Suprapubic skin (tissue), 4 donors: ENCODE measurements at regions not wholly inside any gene's neighbourhood (a gene's known extent, or its start where the extent isn't known, plus 50 kb on each side); places are given as distances from the start of the nearest gene placed in this dataset.
"Not testable (repeated sequence)": the region's sequence is repeated elsewhere in the genome, so short reads cannot be mapped to it uniquely, and the experiment has no call there.

Source experiments
- DNase-seq, 2 donors: peaks; one replicate each; pipeline ENCODE4 v3.0.0-alpha.2; 2019; ENCODE audit warnings: low spot score in 2 of 2
- H3K27ac ChIP-seq: fragments of 200-600 bp; sonication (generic); one replicate; pipeline ENCODE4 v1.5.1; 2019
- H3K27me3 ChIP-seq: fragments of 200-600 bp; sonication (generic); one replicate; pipeline ENCODE4 v1.5.1; 2019
- H3K36me3 ChIP-seq: fragments of 200-600 bp; sonication (generic); one replicate; pipeline ENCODE4 v1.5.1; 2019
- H3K4me1 ChIP-seq: fragments of 200-600 bp; sonication (generic); one replicate; pipeline ENCODE4 v1.5.1; 2019
- H3K4me3 ChIP-seq: fragments of 200-600 bp; sonication (generic); one replicate; pipeline ENCODE4 v1.5.1; 2019; ENCODE audit warnings: mild to moderate bottlenecking
- H3K9me3 ChIP-seq: fragments of 200-600 bp; sonication (generic); one replicate; pipeline ENCODE4 v1.5.1; 2019
- EP300 ChIP-seq: sonication (generic); formaldehyde crosslinking; IDR thresholded peaks from one replicate; pipeline ENCODE4 v1.6.1; 2017; ENCODE audit warnings: antibody characterized with exemption
- POLR2A ChIP-seq, 2 donors: fragments of 450-650 bp; IDR thresholded peaks; one replicate each; pipeline ENCODE4 v1.6.1; 2017; ENCODE audit warnings: antibody characterized with exemption in 2 of 2, mild to moderate bottlenecking in 2 of 2, moderate library complexity in 2 of 2
- POLR2AphosphoS5 ChIP-seq, 3 donors: sonication (generic); formaldehyde crosslinking; IDR thresholded peaks; one replicate each; pipeline ENCODE4 v1.6.1; 2017; ENCODE audit warnings: antibody characterized with exemption in 3 of 3
- WGBS: methylation state at CpG from one replicate; pipeline ENCODE4 v1.1.5; 2018; 5-methylcytosine and 5-hydroxymethylcytosine counted together
- TF ChIP-seq, protein P1 (sequence below), 2 donors: fragments of 200-600 bp in 1 of 2; fragments of 450-650 bp in 1 of 2; sonication (generic) in 1 of 2; IDR thresholded peaks; one replicate each; pipeline ENCODE4 v1.5.1; 2016 to 2019; ENCODE audit warnings: antibody characterized with exemption in 2 of 2, mild to moderate bottlenecking in 1 of 2, moderate library complexity in 1 of 2

DNA sequence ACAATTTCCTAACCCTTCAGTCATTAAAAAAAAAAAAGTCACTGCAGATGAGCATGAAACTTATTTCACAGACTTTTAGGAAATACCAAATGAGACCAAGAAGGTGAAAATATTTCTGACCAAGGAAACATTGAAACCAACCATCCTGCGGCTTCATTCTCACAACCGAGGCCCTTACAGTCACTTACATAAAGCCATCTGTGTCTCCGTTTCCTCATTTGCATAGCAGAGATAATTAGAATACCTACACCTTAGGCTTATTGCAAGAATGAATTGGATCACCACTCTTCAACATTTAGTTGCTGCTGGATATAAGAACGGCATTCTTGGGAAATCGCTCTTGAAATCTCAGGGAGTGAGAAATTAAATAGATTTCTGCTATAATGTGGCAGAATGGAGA is 356.2 kb downstream of the HS3ST1 start:
- Histone ChIP-seq H3K27ac (no peak overlapping the region), H3K36me3 (no peaks in the 10 kb centered on the region), H3K4me1 (no peaks in the 10 kb centered on the region), H3K9me3 (no peaks in the 10 kb centered on the region), H3K4me3 (no peak overlapping the region), H3K27me3 (no peaks in the 10 kb centered on the region)
- no peak for DNase-seq
- TF ChIP-seq POLR2AphosphoS5 (IDR thresholded peaks at IDR 0.05) = no peak
- TF ChIP-seq EP300 = no peak
- no peak for TF ChIP-seq POLR2A (IDR thresholded peaks at IDR 0.05)
- TF ChIP-seq, protein P1, sequence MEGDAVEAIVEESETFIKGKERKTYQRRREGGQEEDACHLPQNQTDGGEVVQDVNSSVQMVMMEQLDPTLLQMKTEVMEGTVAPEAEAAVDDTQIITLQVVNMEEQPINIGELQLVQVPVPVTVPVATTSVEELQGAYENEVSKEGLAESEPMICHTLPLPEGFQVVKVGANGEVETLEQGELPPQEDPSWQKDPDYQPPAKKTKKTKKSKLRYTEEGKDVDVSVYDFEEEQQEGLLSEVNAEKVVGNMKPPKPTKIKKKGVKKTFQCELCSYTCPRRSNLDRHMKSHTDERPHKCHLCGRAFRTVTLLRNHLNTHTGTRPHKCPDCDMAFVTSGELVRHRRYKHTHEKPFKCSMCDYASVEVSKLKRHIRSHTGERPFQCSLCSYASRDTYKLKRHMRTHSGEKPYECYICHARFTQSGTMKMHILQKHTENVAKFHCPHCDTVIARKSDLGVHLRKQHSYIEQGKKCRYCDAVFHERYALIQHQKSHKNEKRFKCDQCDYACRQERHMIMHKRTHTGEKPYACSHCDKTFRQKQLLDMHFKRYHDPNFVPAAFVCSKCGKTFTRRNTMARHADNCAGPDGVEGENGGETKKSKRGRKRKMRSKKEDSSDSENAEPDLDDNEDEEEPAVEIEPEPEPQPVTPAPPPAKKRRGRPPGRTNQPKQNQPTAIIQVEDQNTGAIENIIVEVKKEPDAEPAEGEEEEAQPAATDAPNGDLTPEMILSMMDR (IDR thresholded peaks at IDR 0.05) = no peak
- 95% methylated on average over 5 of the region's 5 CpGs for WGBS

DNA sequence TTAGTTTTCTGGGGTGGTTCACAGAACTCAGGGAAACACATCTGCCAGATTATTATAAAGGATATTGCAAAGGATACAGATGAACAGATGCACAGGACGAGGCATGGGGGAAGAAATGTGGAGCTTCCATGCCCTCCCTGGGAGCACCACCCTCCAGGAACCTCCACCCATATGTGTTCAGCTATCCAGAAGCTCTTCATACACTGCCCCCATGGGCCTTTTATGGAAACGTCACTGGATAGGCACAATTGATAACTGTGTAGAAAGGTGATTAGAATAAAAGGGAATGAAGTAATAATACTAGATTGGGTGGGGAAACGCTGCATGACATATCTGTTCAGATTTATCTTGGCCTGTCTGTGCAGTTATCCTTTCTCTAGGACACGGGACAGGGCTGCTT is 357.9 kb downstream of the HS3ST1 start:
- H3K36me3 ChIP-seq = no peaks in the 10 kb centered on the region
- H3K4me1 ChIP-seq = no peaks in the 10 kb centered on the region
- WGBS = 67% methylated on average over 4 of the region's 4 CpGs
- H3K27ac ChIP-seq = no peak overlapping the region
- H3K9me3 ChIP-seq = no peaks in the 10 kb centered on the region
- no peak for TF ChIP-seq POLR2AphosphoS5 (IDR thresholded peaks at IDR 0.05)
- TF ChIP-seq POLR2A (IDR thresholded peaks at IDR 0.05) = no peak
- TF ChIP-seq, protein P1 (IDR thresholded peaks at IDR 0.05) = no peak
- TF ChIP-seq EP300 = no peak
- no peak overlapping the region for H3K4me3 ChIP-seq
- H3K27me3 ChIP-seq = no peaks in the 10 kb centered on the region
- DNase-seq = no peak

DNA sequence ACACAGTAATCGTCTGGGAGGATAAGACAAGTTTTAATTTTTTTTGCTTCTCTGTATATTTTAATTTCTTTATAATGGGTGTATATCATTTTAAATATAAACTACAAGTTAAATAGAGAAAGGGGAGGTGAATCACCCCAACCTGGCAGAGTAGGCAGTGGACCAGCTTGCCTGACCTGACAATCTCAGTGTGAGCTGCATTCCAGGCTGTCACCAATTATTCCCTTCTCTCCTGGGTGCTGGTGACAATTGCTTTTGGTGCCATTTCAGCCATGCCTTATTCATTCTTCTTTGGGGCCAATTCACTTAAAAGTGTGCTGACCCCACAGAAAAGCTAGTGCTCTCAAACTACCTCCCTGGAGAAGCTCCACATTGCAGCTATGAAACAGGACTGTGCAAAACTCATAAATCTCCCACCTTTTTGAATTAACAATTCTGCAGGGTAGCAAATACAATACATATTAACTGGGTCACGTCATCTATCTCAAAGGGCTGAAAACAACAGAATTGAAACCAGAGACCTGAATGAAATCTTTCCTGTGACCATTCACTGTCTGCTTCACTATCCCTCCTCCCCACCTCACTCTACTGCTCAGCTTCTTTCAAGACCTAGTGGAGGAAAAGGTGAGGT is 359.0 kb downstream of the HS3ST1 start:
- no peaks in the 10 kb centered on the region for H3K9me3 ChIP-seq
- WGBS = 55% methylated on average over 2 of the region's 2 CpGs
- no peaks in the 10 kb centered on the region for H3K27me3 ChIP-seq
- no peak overlapping the region for H3K27ac ChIP-seq
- H3K36me3 ChIP-seq = no peaks in the 10 kb centered on the region
- no peak for DNase-seq
- H3K4me3 ChIP-seq = no peak overlapping the region
- TF ChIP-seq EP300 = no peak
- TF ChIP-seq, protein P1 (IDR thresholded peaks at IDR 0.05) = no peak
- no peak for TF ChIP-seq POLR2A (IDR thresholded peaks at IDR 0.05)
- no peak for TF ChIP-seq POLR2AphosphoS5 (IDR thresholded peaks at IDR 0.05)
- no peaks in the 10 kb centered on the region for H3K4me1 ChIP-seq

GRCh38 chr4:11069083-11069482 is 359.6 kb downstream of the HS3ST1 start:
- Histone ChIP-seq H3K4me1 (no peaks in the 10 kb centered on the region), H3K9me3 (no peaks in the 10 kb centered on the region), H3K36me3 (no peaks in the 10 kb centered on the region), H3K27ac (no peak overlapping the region), H3K27me3 (no peaks in the 10 kb centered on the region), H3K4me3 (no peak overlapping the region)
- WGBS = 50% methylated on average over 3 of the region's 3 CpGs
- no peak for TF ChIP-seq EP300
- TF ChIP-seq POLR2AphosphoS5 (IDR thresholded peaks at IDR 0.05) = no peak
- no peak for DNase-seq

DNA sequence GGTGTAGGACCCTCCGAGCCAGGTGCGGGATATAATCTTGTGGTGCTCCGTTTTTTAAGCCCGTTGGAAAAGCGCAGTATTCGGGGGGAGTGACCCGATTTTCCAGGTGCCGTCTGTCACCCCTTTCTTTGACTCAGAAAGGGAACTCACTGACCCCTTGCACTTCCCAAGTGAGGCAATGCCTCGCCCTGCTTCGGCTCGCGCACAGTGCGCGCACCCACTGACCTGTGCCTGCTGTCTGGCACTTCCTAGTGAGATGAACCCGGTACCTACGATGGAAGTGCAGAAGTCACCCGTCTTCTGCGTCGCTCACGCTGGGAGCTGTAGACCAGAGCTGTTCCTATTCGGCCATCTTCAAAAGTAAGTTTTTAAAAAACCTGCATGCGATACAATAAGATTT is 362.1 kb downstream of the HS3ST1 start:
- not testable (repeated sequence) for H3K4me1 ChIP-seq, H3K27me3 ChIP-seq, H3K27ac ChIP-seq, H3K4me3 ChIP-seq, H3K9me3 ChIP-seq, DNase-seq, H3K36me3 ChIP-seq
- 97% methylated on average over 22 of the region's 22 CpGs for WGBS

- not testable (repeated sequence) for H3K4me1 ChIP-seq, H3K9me3 ChIP-seq, H3K27me3 ChIP-seq, DNase-seq, H3K36me3 ChIP-seq, H3K27ac ChIP-seq, H3K4me3 ChIP-seq
- 85% methylated on average over 3 of the region's 3 CpGs for WGBS
These were observed 368.1 kb downstream of the HS3ST1 start for GRCh38 chr4:11060637-11061036.

DNA sequence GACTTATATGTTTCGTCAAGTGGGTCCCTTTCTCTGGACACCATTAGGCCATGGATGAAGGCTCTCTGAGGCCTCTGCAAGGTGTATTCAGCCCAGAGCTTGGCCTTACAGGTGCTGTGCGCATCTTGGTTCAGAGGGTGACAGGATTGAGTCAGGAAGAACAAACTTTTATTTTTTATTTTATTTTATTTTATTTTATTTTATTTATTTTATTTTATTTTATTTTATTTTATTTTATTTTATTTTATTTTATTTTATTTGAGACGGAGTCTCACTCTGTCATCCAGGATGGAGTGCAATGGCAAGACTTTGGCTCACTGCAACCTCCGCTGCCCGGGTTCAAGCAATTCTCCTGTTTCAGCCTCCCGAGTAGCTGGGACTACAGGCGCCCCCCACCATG is 370.4 kb upstream of the CLNK start:
- not testable (repeated sequence) for H3K36me3 ChIP-seq, H3K27ac ChIP-seq, H3K4me1 ChIP-seq, H3K4me3 ChIP-seq, H3K9me3 ChIP-seq, DNase-seq, H3K27me3 ChIP-seq
- WGBS = 97% methylated on average over 7 of the region's 7 CpGs
